Stimulated activated CD8-positive, alpha-beta memory T cell treated with anti-CD3 and anti-CD28 coated beads, Interleukin-2, amount 100 ng/mL, for 1 hour (primary cell): ENCODE measurements at regions not wholly inside any gene's neighbourhood (a gene's known extent, or its start where the extent isn't known, plus 50 kb on each side); places are given as distances from the start of the nearest gene placed in this dataset.
"Not testable (repeated sequence)": the region's sequence is repeated elsewhere in the genome, so short reads cannot be mapped to it uniquely, and the experiment has no call there.

ENCODE experiments used
- DNase-seq, 2 donors: peaks; one replicate each; pipeline ENCODE4 v3.0.0-alpha.2; 2020; ENCODE audit warnings: low read depth in 2 of 2

DNA sequence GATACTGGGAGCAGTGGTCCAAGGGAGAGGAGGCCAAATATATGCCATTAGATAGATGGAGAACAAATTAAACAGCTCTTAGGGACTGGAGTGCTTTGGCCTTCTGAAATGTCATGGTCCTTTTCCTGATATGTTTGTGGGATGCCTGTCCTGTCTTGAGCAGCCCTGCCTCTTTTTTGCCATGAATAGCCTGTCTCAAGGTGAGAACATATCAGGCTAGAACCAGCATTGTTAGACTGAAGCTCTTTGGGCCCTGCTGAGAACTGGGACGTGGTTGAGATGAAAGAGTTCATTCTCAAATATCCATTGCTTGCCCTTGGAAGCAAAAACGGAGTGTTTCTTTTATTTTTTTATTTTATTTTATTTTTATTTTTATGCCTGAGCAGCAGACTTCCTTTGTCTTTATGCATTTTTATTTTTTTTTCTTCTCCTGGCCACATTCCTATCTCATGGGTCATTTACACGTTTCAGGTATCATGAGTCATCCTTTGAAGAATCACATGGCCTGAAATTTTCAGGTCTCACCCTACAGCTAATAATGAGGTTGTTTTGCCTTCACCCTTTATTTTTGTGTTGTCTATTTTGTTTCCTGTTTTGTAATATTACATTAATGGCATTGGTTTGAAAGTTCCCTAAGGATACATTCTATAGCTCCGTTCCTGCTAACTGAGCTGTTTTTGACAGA, 371.4 kb downstream of the PSAT1 start:
- no peak for DNase-seq

GRCh38 chr9:78669591-78669990, 372.7 kb downstream of the PSAT1 start:
- no peak for DNase-seq

DNA sequence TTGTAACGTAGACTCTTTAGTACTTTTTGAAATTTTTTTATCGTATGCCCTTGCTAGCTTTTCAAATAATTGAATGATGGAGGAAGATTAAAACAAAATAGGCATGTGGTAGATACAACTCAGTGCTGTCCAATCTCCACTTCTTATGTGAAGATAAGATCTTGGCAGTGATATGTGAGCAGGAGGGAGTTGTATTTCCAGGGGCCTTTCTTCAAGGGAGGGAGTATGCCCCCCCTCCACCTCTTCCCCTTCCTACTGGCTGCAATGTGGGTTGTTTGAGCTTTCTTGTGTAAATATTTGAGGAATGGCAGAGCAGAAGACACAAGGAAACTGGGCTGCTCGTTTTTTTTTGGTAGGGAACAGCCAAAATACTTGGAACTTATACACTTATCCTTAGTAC, 374.9 kb downstream of the PSAT1 start:
- DNase-seq: no peak

- DNase-seq: no peak
Observed at GRCh38 chr9:78674874-78675273, 377.9 kb downstream of the PSAT1 start.

DNA sequence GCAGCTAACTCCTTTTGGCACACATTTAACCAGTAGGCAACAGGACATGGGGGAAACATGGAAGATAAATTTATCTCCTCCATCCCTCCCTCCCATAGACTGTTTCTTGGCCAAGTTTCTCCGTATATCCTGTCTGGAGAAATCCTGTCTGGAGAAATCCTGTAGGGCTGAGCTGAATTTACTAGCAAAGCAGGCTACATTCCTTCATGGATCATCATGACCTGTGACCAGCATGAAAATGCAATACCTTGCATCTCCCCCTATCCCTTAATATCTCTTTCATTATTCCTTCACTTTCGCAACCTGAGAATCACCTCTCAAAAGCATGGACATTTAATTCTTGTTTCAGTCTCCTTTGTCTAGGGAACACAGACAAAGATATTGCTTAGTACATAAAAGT, 379.1 kb downstream of the PSAT1 start:
- no peak for DNase-seq

- DNase-seq: no peak
Observed at GRCh38 chr9:78676623-78677022, 379.7 kb downstream of the PSAT1 start.

DNA sequence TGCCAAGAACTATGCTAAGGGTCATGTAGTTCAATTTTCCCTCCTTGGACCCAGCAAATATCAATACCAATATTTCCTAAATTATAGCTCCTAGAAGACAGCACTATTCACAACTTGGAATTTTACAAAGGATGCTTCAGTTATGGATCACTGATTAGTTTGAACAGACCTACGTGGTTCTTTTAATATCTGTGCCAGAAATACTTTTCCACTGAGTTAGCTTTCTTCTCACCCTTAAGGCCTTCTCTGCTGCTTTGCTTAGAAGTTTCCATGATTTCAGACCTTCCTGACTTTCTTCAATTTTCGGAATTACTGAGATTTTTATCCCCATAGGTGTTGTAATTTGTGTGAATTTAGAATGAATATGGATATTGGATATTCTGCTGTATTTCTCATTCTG, 380.4 kb downstream of the PSAT1 start:
- DNase-seq: no peak

DNA sequence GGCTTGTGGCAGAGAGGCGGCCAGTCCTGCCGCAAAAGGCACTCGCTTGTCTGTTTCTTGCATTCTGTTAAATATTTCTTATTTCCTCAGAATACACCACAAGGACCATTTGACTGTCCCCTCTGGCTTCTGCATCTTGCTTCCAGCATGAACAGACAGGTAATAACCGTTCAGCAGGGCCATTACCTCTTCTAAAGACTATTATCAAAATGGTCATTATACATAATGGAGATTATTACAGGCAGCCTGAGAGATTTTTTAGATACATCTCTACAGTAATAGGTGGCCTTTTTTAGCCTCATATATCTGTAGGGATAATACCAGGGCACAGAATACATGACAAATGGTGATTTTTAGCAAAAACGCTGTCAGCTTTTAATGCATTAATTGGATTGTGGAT, 382.0 kb downstream of the PSAT1 start:
- no peak for DNase-seq

GRCh38 chr9:78680196-78680595, 383.3 kb downstream of the PSAT1 start:
- DNase-seq: no peak

DNA sequence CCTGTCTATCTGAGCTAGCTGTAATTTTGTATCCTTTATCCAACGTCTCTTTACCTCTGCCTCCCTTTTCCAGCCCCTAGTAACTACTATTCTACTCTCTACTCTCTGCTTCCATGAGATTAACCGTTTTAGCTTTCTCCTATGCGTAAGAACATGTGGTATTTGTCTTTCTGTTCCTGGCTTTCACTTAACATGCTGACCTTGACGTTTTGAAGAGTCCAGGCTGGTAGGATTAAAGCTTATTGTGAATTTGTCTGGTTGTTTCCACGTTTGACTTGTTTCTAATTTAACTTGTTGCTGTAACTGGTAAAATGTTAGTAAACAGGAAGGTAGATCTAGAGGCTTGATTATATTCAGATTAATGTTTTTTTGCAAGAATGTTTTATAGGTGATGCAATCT, 385.3 kb downstream of the PSAT1 start:
- no peak for DNase-seq

GRCh38 chr9:78685471-78685870, 388.5 kb downstream of the PSAT1 start:
- DNase-seq: no peak

- DNase-seq: no peak
Observed at GRCh38 chr9:78688796-78689195, 391.9 kb downstream of the PSAT1 start.

DNA sequence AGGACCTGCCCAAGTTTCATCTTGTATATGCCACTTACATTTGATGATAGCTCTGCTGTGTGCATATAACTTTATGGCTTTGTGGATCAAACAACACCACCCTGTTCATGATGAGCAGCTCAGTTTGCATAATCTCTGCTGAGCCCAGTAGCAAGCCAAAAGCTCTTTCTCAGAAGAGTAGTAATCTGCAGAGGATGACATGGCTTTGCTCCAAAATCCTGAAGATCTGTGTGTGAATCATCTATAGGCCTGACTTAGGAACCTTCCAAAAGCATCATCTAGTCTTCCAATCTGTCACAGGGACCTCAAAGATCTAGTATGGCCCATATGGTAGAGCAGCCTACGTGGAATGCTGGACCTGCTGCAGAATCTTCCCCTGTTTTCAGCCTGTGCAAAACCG, 394.6 kb downstream of the PSAT1 start:
- DNase-seq: no peak

DNA sequence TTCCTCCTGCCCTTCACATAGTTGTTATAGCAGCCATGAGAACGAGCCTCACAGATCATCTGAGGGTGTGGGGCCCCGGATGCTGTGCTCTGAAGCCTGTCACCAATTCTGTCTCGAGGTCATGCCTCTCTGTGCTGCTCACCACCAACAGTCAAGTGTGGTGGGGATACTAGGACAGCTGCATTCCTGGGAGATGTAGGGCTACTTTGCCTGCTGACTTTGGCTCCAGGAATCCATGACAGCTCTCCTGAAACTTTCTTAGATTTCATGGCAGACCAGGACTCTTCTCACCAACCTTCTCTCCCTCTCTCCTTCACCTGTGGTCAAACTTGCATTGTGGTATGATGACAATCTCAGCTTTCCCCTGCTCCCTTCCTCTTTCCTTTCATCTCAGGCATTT, 395.9 kb downstream of the PSAT1 start:
- DNase-seq: no peak

DNA sequence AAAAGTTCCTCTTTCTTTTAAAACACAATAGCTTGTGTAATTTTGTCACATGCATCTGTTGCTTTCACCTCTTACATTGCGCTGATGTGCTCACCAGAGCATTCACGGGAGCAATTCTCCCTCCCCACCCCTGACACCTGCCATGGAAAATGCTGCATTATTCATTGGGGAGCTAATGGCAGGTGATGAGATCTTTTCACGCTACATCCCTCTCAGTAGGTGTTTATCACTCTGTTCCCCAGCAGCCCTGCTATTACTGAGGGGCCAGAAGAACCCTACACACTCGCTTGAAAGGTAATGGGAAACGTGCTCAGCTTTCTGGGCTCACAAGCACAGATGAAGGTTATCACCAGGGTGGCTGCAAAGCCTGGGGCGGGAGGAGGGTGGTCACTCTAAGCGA, 398.0 kb downstream of the PSAT1 start:
- DNase-seq: no peak

- no peak for DNase-seq
Observed at GRCh38 chr9:78695519-78695918, 398.6 kb downstream of the PSAT1 start.

DNA sequence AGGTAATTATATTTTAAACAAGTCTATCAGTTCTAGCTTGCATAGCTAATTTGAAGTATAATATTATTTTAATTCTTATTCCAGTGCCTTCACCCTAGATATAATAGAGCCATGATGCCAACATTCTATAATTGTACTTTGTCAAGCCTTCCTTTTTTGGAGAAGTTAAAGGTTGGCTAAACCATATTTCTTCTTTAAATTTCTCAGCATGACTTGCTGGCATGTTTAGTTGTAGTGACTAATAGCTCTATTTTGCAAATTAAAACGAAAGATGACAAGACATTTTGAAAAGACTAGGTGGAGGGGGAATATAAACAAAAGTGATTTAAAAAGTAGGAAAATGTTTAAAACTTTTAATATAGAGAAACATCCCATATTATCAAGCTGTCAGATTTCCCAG, 400.7 kb downstream of the PSAT1 start:
- no peak for DNase-seq

DNA sequence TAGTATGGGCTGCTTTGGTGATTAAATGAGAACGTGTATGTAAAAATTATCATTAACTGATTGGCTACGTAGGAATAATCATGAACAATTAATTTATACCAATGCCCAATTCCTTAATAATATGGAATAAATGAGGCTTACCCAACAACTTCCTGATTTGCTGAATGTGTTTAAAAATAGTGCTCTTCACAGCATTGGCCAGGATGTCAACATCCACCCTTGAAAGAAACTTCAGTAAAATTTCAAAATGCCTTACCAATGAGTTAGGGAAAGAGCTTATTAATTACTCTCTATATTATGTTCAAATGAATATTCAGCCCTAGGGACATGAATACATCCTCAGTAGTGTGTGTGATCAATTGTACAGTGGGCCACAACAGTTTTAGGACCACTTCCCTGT, 401.4 kb downstream of the PSAT1 start:
- no peak for DNase-seq

- not testable (repeated sequence) for DNase-seq
Observed at GRCh38 chr9:78699217-78699616, 402.3 kb downstream of the PSAT1 start.

DNA sequence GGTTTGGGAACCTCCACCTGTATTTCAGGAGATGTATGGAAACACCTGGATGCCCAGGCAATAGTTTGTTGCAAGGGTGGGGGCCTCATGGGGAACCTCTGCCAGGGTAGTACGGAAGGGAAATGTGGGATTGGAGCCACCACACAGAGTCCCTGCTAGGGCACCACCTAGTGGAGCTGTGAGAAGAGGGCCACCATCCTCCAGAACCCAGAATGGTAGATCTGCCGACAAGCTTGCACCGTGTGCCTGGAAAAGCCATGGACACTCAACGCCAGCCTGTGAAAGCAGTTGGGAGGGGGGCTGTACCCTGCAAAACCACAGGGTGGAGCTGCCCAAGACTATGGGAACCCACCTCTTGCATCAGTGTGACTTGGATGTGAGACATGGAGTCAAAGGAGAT, 407.2 kb downstream of the PSAT1 start:
- not testable (repeated sequence) for DNase-seq

DNA sequence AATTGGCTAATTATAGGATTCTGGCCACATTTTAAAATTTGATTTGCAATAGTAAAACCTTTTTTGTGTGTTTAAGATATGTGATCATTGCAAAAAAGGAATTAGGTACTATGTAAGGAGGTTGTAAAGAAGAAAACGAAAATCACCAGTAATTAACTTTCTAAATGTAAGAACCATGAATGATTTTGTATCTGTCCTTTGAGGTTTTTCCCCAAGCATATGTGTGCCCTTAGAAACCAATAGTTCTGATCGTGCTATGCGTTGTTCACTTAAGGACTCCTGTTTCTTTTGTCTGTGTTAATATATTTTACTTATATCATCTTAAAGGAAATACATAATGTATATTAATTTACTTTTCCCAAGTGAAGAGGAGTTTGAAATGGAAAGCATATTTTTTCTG, 410.2 kb downstream of the PSAT1 start:
- DNase-seq: no peak

DNA sequence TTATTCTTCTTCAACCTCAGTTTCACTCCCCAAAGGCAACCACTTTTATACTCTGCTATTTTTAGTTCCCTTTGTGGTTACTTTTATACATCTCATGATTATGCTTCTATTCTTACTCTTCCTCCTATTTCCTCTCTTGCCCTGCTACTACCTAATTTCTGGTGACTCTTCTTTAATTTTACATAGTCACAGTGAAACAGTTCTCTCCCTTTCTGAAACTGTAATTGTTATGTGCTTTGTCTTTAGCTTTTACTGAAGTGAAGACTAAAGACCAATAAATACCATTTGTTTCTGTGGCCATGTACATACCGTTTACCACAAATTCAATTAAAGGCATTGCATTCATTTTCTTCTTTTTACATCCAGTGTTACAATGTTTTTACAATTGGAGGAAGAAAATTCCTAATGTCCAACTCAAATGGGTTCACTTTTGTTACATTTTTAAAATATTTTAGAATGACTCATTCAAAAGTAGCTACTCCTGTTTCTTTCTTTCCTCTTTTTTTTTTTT, 410.6 kb downstream of the PSAT1 start:
- no peak for DNase-seq

DNA sequence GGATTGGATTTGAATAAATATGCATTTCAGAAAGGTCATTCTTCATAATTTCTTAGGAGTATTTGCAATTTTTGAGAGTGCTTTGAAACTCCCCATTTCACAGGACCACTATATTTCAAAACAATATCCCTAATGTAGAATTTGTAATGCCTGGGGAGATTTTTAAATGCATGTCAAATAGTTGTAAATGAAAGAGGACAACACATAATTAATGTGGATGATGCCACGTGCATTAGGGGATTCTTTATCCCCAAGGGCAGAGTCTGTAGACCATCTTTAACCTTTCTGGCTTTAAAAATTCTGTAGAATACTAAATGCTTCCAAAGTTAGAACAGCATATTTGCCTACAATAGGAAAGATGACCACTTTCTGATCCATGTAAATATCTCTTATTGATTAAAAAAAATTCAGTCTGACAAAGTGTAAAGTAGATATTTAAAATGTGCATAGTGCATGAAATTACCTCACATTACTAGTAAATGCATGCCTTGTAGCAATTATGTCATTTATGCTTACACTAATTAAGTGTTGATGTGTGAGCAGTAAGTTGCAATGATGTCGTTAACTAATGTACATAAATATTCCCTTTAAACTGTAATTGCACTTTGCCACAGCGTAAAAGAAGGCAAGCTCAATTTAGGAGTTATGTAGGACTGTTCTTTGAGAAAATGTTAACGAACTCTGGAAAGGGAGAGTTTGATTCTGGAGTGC, 416.1 kb downstream of the PSAT1 start:
- no peak for DNase-seq
